Large intestine (tissue), 3 donors: ENCODE measurements at regions not wholly inside any gene's neighbourhood (a gene's known extent, or its start where the extent isn't known, plus 50 kb on each side); places are given as distances from the start of the nearest gene placed in this dataset.

Experiments
- DNase-seq, 2 donors: peaks; one replicate each; pipeline versions ENCODE4 v3.0.0 to v3.0.0-alpha.2; 2013
- H3K27ac ChIP-seq: one replicate; pipeline ENCODE4 v1.5.1; 2013; ENCODE audit warnings: low read length
- H3K27me3 ChIP-seq: 2 replicates; pipeline ENCODE4 v1.6.1; 2013; ENCODE audit warnings: low read length; ENCODE audit not compliant: control insufficient read depth, insufficient read depth
- H3K36me3 ChIP-seq: 2 replicates; pipeline ENCODE4 v1.6.1; 2013; ENCODE audit warnings: low read length; ENCODE audit not compliant: control insufficient read depth, insufficient read depth
- H3K4me1 ChIP-seq: one replicate; pipeline ENCODE4 v1.6.1; 2013; ENCODE audit warnings: low read length; ENCODE audit not compliant: control insufficient read depth, insufficient read depth
- H3K4me3 ChIP-seq: one replicate; pipeline ENCODE4 v1.5.1; 2013; ENCODE audit warnings: low read length
- H3K9me3 ChIP-seq: one replicate; pipeline ENCODE4 v1.6.1; 2013; ENCODE audit warnings: mild to moderate bottlenecking, low read depth, low read length, moderate library complexity; ENCODE audit not compliant: control insufficient read depth
- WGBS: methylation state at CpG from one replicate; pipeline ENCODE4 v1.1.5; 2013; ENCODE audit warnings: low lambda C conversion rate; ENCODE audit not compliant: insufficient coverage; 5-methylcytosine and 5-hydroxymethylcytosine counted together

DNA sequence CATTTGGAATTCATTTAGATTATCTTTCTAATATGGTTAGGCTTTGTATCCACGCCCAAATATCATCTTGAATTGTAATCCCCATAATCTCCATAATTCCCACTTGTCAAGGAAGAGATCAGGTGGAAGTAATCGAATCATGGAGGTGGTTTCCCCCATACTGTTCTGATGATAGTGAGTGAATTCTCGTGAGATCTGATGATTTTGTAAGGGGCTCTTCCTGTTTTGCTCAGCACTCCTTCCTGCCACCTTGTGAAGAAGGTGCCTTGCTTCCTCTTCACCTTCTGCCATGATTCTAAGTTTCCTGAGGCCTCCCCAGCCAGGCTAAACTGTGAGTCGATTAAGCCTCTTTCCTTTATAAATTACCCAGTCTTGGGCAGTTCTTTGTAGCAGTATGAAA, 527.5 kb upstream of the ARRDC3 start:
- WGBS, result 100% methylated on average over 1 of the region's 4 CpGs
- Histone ChIP-seq H3K27ac (no peak overlapping the region), H3K27me3 (no peaks in the 10 kb centered on the region), H3K9me3 (no peaks in the 10 kb centered on the region), H3K4me1 (no peaks in the 10 kb centered on the region), H3K4me3 (no peak overlapping the region), H3K36me3 (no peaks in the 10 kb centered on the region)
- no peak for DNase-seq

- 100% methylated on average over 1 of the region's 2 CpGs for WGBS
- H3K4me1 ChIP-seq, result no peaks in the 10 kb centered on the region
- H3K27ac ChIP-seq, result no peak overlapping the region
- no peaks in the 10 kb centered on the region for H3K27me3 ChIP-seq
- DNase-seq, result no peak
- H3K4me3 ChIP-seq, result no peak overlapping the region
- H3K36me3 ChIP-seq, result no peaks in the 10 kb centered on the region
- no peaks in the 10 kb centered on the region for H3K9me3 ChIP-seq
Measured at GRCh38 chr5:91910247-91910646, 527.1 kb upstream of the ARRDC3 start.

DNA sequence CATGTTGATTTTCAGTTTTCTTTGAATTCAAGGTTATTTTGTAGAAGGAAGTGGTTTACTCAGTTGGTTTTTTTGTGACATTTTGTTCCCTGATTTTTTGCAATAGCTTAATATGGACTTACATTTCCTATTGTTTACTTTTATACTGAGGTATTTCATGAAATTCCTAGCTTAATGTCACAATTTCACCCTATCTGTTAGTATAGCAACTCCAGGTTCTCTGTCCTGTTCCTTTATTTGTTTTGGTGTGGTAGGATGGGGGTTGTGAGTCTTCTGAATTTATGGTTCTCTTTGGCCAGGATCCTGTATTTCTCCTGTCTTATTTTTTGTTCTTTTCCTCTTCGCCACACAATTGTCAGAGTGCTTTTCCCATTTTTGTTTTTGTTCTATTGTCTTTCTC, 523.4 kb upstream of the ARRDC3 start:
- Histone ChIP-seq H3K36me3 (no peaks in the 10 kb centered on the region), H3K9me3 (no peaks in the 10 kb centered on the region), H3K27me3 (no peaks in the 10 kb centered on the region), H3K4me3 (no peak overlapping the region), H3K27ac (no peak overlapping the region), H3K4me1 (no peaks in the 10 kb centered on the region)
- no peak for DNase-seq
- 100% methylated on average over 1 of the region's 1 CpG for WGBS

GRCh38 chr5:91906027-91906426, 522.9 kb upstream of the ARRDC3 start:
- H3K27me3 ChIP-seq, result no peaks in the 10 kb centered on the region
- no peaks in the 10 kb centered on the region for H3K9me3 ChIP-seq
- no peaks in the 10 kb centered on the region for H3K4me1 ChIP-seq
- no peaks in the 10 kb centered on the region for H3K36me3 ChIP-seq
- no peak overlapping the region for H3K27ac ChIP-seq
- H3K4me3 ChIP-seq, result no peak overlapping the region
- no peak for DNase-seq

- Histone ChIP-seq H3K4me1 (no peaks in the 10 kb centered on the region), H3K27ac (no peak overlapping the region), H3K36me3 (no peaks in the 10 kb centered on the region), H3K4me3 (no peak overlapping the region), H3K27me3 (no peaks in the 10 kb centered on the region), H3K9me3 (no peaks in the 10 kb centered on the region)
- DNase-seq, result no peak
- WGBS, result no CpG with 5 or more reads among the region's 2 CpGs
Measured at GRCh38 chr5:91898898-91899297, 515.8 kb upstream of the ARRDC3 start.

GRCh38 chr5:91898019-91898418, 514.9 kb upstream of the ARRDC3 start:
- no peaks in the 10 kb centered on the region for H3K27me3 ChIP-seq
- H3K4me3 ChIP-seq, result no peak overlapping the region
- H3K9me3 ChIP-seq, result no peaks in the 10 kb centered on the region
- H3K4me1 ChIP-seq, result no peaks in the 10 kb centered on the region
- no peak overlapping the region for H3K27ac ChIP-seq
- WGBS, result 50% methylated on average over 1 of the region's 6 CpGs
- no peaks in the 10 kb centered on the region for H3K36me3 ChIP-seq
- DNase-seq, result no peak

DNA sequence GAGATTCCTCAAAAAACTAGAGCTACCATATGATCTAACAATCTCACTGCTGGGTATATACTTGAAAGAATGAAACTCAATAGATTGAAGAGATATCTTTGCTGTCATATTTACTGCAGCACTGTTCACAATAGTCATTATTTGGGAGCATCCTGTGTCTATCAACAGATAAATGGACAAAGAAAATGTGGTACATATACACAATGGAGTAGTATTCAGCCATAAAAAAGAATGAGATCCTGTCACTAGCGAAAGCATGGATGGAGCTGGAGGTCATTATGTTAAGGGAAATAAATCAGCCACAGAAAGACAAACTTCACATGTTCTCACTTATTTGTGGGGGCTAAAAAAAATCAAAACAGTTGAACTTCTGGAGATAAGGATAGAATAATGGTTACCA, 505.7 kb upstream of the ARRDC3 start:
- Histone ChIP-seq H3K9me3 (no peaks in the 10 kb centered on the region), H3K4me3 (no peak overlapping the region), H3K27ac (no peak overlapping the region), H3K27me3 (no peaks in the 10 kb centered on the region), H3K4me1 (no peaks in the 10 kb centered on the region), H3K36me3 (no peaks in the 10 kb centered on the region)
- no peak for DNase-seq
- WGBS, result 100% methylated on average over 1 of the region's 1 CpG

- Histone ChIP-seq H3K27me3 (no peaks in the 10 kb centered on the region), H3K4me3 (no peak overlapping the region), H3K4me1 (no peaks in the 10 kb centered on the region), H3K36me3 (no peaks in the 10 kb centered on the region), H3K9me3 (no peaks in the 10 kb centered on the region), H3K27ac (no peak overlapping the region)
- DNase-seq, result no peak
- 90% methylated on average over 2 of the region's 8 CpGs for WGBS
Measured at GRCh38 chr5:91885291-91886265, 502.5 kb upstream of the ARRDC3 start.

DNA sequence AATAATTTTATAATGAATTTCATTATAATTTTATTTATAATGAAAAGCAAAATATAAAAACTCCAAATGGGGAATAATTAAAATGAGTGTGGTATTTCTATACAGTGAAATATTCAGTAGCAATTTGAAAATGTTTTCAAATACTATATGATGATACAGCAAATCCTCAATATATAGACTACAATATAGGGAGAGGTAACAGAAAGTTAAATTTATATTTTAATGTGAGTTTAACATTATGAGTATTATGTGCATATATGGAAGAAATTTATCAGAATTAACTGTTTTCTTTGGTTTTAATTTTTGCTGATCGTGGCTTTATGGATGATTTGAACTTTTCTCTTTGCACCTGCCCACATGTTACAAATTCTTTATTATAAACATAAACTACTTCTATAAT, 500.9 kb upstream of the ARRDC3 start:
- Histone ChIP-seq H3K9me3 (no peaks in the 10 kb centered on the region), H3K4me3 (no peak overlapping the region), H3K4me1 (no peaks in the 10 kb centered on the region), H3K27me3 (no peaks in the 10 kb centered on the region), H3K36me3 (no peaks in the 10 kb centered on the region), H3K27ac (no peak overlapping the region)
- no peak for DNase-seq
- 89% methylated on average over 1 of the region's 1 CpG for WGBS

- H3K9me3 ChIP-seq, result no peaks in the 10 kb centered on the region
- WGBS, result 69% methylated on average over 5 of the region's 9 CpGs
- no peak overlapping the region for H3K27ac ChIP-seq
- H3K36me3 ChIP-seq, result no peaks in the 10 kb centered on the region
- no peaks in the 10 kb centered on the region for H3K27me3 ChIP-seq
- H3K4me3 ChIP-seq, result no peak overlapping the region
- DNase-seq, result no peak
- no peaks in the 10 kb centered on the region for H3K4me1 ChIP-seq
Measured at GRCh38 chr5:91875196-91875779, 492.2 kb upstream of the ARRDC3 start.

DNA sequence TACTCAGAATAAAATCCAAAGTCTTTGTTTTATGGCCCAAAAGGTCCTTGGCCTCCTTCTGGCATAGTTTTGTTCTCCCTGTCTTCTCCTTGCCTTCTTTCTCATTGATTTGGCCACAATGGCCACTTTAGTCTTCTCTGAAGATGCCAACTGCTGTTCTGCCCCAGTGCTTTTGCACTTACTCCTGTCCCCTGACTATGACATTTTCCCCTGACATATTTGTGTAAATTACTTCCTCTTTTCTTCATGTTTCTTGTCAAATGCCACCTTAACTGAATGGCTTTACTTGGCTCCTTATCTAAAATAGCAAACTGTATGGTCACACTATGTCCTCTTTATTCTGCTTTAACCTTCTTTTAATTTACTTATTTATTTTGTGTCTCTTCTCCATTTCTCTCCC, 484.7 kb upstream of the ARRDC3 start:
- H3K4me3 ChIP-seq, result no peak overlapping the region
- no peaks in the 10 kb centered on the region for H3K27me3 ChIP-seq
- DNase-seq, result no peak
- no peak overlapping the region for H3K27ac ChIP-seq
- H3K9me3 ChIP-seq, result no peaks in the 10 kb centered on the region
- no peaks in the 10 kb centered on the region for H3K36me3 ChIP-seq
- no peaks in the 10 kb centered on the region for H3K4me1 ChIP-seq
